H9 (cell line): ENCODE measurements at regions not wholly inside any gene's neighbourhood (a gene's known extent, or its start where the extent isn't known, plus 50 kb on each side); places are given as distances from the start of the nearest gene placed in this dataset.
A peak's percentile ranks its signal among the peaks of the same experiment; 100 is the strongest.

ENCODE experiments used
- DNase-seq: peaks from one replicate; pipeline ENCODE4 v3.0.0-alpha.2; 2017
- H2AFZ ChIP-seq: one replicate; pipeline ENCODE4 v1.6.1; 2013; ENCODE audit warnings: mild to moderate bottlenecking, low read length, control low read depth, moderate library complexity
- H2AK5ac ChIP-seq: 2 replicates; pipeline ENCODE4 v1.6.1; 2013; ENCODE audit warnings: low read length, control low read depth, mixed read lengths; ENCODE audit not compliant: insufficient read length
- H2BK120ac ChIP-seq: one replicate; pipeline ENCODE4 v1.6.1; 2013; ENCODE audit warnings: low read depth, mild to moderate bottlenecking, low read length, control low read depth, inconsistent platforms; ENCODE audit not compliant: poor library complexity, severe bottlenecking
- H2BK12ac ChIP-seq: 2 replicates; pipeline ENCODE4 v1.6.1; 2013; ENCODE audit warnings: low read length, control low read depth, mixed read lengths, low read depth; ENCODE audit not compliant: insufficient read length
- H2BK15ac ChIP-seq: 2 replicates; pipeline ENCODE4 v1.6.1; 2013; ENCODE audit warnings: low read depth, low read length, control low read depth
- H2BK20ac ChIP-seq: one replicate; pipeline ENCODE4 v1.6.1; 2013; ENCODE audit warnings: low read depth, mild to moderate bottlenecking, low read length, control low read depth, inconsistent platforms; ENCODE audit not compliant: poor library complexity, severe bottlenecking
- H2BK5ac ChIP-seq: 2 replicates; pipeline ENCODE4 v1.6.1; 2013; ENCODE audit warnings: low read length, control low read depth, mixed read lengths; ENCODE audit not compliant: insufficient read length
- H3K14ac ChIP-seq: 2 replicates; pipeline ENCODE4 v1.6.1; 2013; ENCODE audit warnings: low read length, control low read depth; ENCODE audit not compliant: insufficient read depth
- H3K18ac ChIP-seq: 2 replicates; pipeline ENCODE4 v1.6.1; 2013; ENCODE audit warnings: low read depth, mild to moderate bottlenecking, mixed read lengths, low read length, control low read depth; ENCODE audit not compliant: insufficient read length
- H3K23ac ChIP-seq: 2 replicates; pipeline ENCODE4 v1.6.1; 2013; ENCODE audit warnings: low read length, control low read depth, mixed read lengths, low read depth; ENCODE audit not compliant: insufficient read length
- H3K23me2 ChIP-seq: 2 replicates; pipeline ENCODE4 v1.6.1; 2013; ENCODE audit warnings: low read depth, mild to moderate bottlenecking, mixed read lengths, low read length, control low read depth; ENCODE audit not compliant: insufficient read length, poor library complexity, severe bottlenecking
- H3K27ac ChIP-seq: 2 replicates; pipeline ENCODE4 v1.5.1; 2013; ENCODE audit warnings: low read length, control low read depth, mixed read lengths, low read depth; ENCODE audit not compliant: insufficient read length
- H3K27me3 ChIP-seq: 2 replicates; pipeline ENCODE4 v1.6.1; 2013; ENCODE audit warnings: low read length, control low read depth, inconsistent platforms; ENCODE audit not compliant: insufficient read depth
- H3K4ac ChIP-seq: 2 replicates; pipeline ENCODE4 v1.6.1; 2013; ENCODE audit warnings: low read depth, mild to moderate bottlenecking, control low read depth, inconsistent platforms, low read length, moderate library complexity
- H3K4me1 ChIP-seq: 2 replicates; pipeline ENCODE4 v1.6.1; 2013; ENCODE audit warnings: low read length, control low read depth, inconsistent platforms; ENCODE audit not compliant: insufficient read depth
- H3K4me2 ChIP-seq: 2 replicates; pipeline ENCODE4 v1.6.1; 2013; ENCODE audit warnings: low read length, control low read depth, mixed read lengths; ENCODE audit not compliant: insufficient read length, insufficient read depth
- H3K56ac ChIP-seq: 2 replicates; pipeline ENCODE4 v1.6.1; 2013; ENCODE audit warnings: low read depth, mild to moderate bottlenecking, mixed read lengths, low read length, control low read depth; ENCODE audit not compliant: insufficient read length
- H3K79me1 ChIP-seq: 2 replicates; pipeline ENCODE4 v1.6.1; 2013; ENCODE audit warnings: low read depth, mild to moderate bottlenecking, moderate library complexity, low read length, control low read depth, inconsistent platforms; ENCODE audit not compliant: insufficient read depth, poor library complexity, severe bottlenecking
- H3K79me2 ChIP-seq: 2 replicates; pipeline ENCODE4 v1.6.1; 2013; ENCODE audit warnings: low read length, control low read depth, inconsistent platforms; ENCODE audit not compliant: insufficient read depth
- H3K9ac ChIP-seq: 2 replicates; pipeline ENCODE4 v1.6.1; 2013; ENCODE audit warnings: low read length, control low read depth, mixed read lengths; ENCODE audit not compliant: insufficient read length; ENCODE audit errors: extremely low read depth
- H3K9me3 ChIP-seq: one replicate; pipeline ENCODE4 v1.6.1; 2013; ENCODE audit warnings: low read depth, low read length, inconsistent platforms; ENCODE audit not compliant: control insufficient read depth
- H3T11ph ChIP-seq: one replicate; pipeline ENCODE4 v1.6.1; 2013; ENCODE audit warnings: mild to moderate bottlenecking, low read length, control low read depth, inconsistent platforms
- H4K20me1 ChIP-seq: one replicate; pipeline ENCODE4 v1.6.1; 2013; ENCODE audit not compliant: control insufficient read depth, insufficient read length, insufficient read depth
- H4K5ac ChIP-seq: 2 replicates; pipeline ENCODE4 v1.6.1; 2013; ENCODE audit warnings: low read depth, mild to moderate bottlenecking, mixed read lengths, low read length, control low read depth; ENCODE audit not compliant: insufficient read length
- H4K8ac ChIP-seq: replicated peaks from 2 replicates; pipeline ENCODE4 v1.6.1; 2013; ENCODE audit warnings: low read length, control low read depth, mixed read lengths, low read depth; ENCODE audit not compliant: insufficient read length
- H4K91ac ChIP-seq: 2 replicates; pipeline ENCODE4 v1.6.1; 2013; ENCODE audit warnings: low read depth, mild to moderate bottlenecking, moderate library complexity, mixed read lengths, low read length, control low read depth; ENCODE audit not compliant: insufficient read length
- H3K27ac Mint-ChIP-seq, 3 experiments: 2 replicates in 2 of 3; 3 replicates in 1 of 3; pipeline ENCODE4 v1.8.0; 2020 to 2021; ENCODE audit warnings: mixed read lengths in 3 of 3, mild to moderate bottlenecking in 1 of 3, moderate library complexity in 1 of 3
- H3K27me3 Mint-ChIP-seq: 2 replicates; pipeline ENCODE4 v1.8.0; 2021; ENCODE audit warnings: low read depth, mild to moderate bottlenecking, moderate library complexity, mixed read lengths
- H3K36me3 Mint-ChIP-seq, 3 experiments: 2 replicates in 2 of 3; 3 replicates in 1 of 3; pipeline ENCODE4 v1.8.0; 2020 to 2021; ENCODE audit warnings: low read depth in 3 of 3, mixed read lengths in 3 of 3; ENCODE audit not compliant: insufficient read depth in 1 of 3
- H3K4me1 Mint-ChIP-seq, 2 experiments: 2 replicates each; pipeline ENCODE4 v1.8.0; 2020; ENCODE audit warnings: mixed read lengths in 2 of 2
- H3K4me3 Mint-ChIP-seq, 2 experiments: 2 replicates in 1 of 2; 3 replicates in 1 of 2; pipeline ENCODE4 v1.8.0; 2020 to 2021; ENCODE audit warnings: mild to moderate bottlenecking in 2 of 2, mixed read lengths in 2 of 2, moderate library complexity in 1 of 2
- H3K9me3 Mint-ChIP-seq, 2 experiments: 2 replicates in 1 of 2; 3 replicates in 1 of 2; pipeline ENCODE4 v1.8.0; 2020; ENCODE audit warnings: mild to moderate bottlenecking in 2 of 2, mixed read lengths in 2 of 2, moderate library complexity in 1 of 2
- WGBS: extraction: QIAGEN DNeasy Blood & Tissue Kit; methylation state at CpG from one replicate; pipeline ENCODE4 v1.1.7; 2013; ENCODE audit warnings: missing lambda C conversion rate, low lambda C conversion rate, mixed read lengths; ENCODE audit not compliant: insufficient read length; ENCODE audit errors: extremely low coverage; 5-methylcytosine and 5-hydroxymethylcytosine counted together
- TF ChIP-seq, protein P1 (sequence below): fragments of 200-600 bp; sonication (generic); conservative IDR thresholded peaks from 3 replicates; pipeline ENCODE4 v1.8.0; 2021; ENCODE audit warnings: antibody characterized with exemption, mild to moderate bottlenecking

DNA sequence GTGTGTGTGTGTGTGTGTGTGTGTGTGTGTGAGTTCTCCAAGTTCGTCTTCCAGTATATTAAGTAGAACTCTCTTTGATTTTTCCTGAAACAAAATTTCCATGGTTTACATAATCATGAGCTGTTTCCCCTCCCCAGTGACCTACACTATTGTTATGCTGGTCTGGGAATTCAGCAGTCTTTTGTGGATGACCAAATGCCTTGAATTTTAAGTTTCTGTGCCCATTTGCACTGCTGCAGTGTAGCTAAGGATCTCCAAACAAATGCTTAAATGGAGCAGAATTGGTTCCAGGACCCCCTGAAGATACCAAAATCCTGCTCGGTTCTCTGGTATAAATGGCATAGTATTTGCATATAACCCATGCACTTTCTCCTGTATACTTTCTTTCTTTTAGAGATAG, 77.2 kb upstream of the SLC34A2 start:
- H3K14ac ChIP-seq, result no peak overlapping the region
- H3K4me1 Mint-ChIP-seq, result peaks cover 55 to 57% of the 10 kb centered on the region in 2 experiments
- H4K8ac ChIP-seq, result no peak overlapping the region
- H3K4me3 Mint-ChIP-seq, result peak overlapping the region; percentile 7 to 55; a peak in 3 of 5 replicates
- H2AK5ac ChIP-seq, result no peak overlapping the region
- H3K9me3 ChIP-seq, result no peaks in the 10 kb centered on the region
- H3K79me2 ChIP-seq, result no peaks in the 10 kb centered on the region
- peak overlapping the region; percentile 44 for H3K27ac ChIP-seq
- H3K23ac ChIP-seq, result no peak overlapping the region
- no peak overlapping the region for H2BK120ac ChIP-seq
- no peak overlapping the region for H3K4ac ChIP-seq
- H3K36me3 Mint-ChIP-seq, result no peaks in the 10 kb centered on the region; a peak in 1 of 7 replicates
- H4K91ac ChIP-seq, result no peak overlapping the region
- H3K79me1 ChIP-seq, result no peaks in the 10 kb centered on the region
- no CpG with 5 or more reads among the region's 2 CpGs for WGBS
- H3K27me3 ChIP-seq, result no peaks in the 10 kb centered on the region
- no peak overlapping the region for H3K56ac ChIP-seq
- H2BK20ac ChIP-seq, result no peak overlapping the region
- H3K9me3 Mint-ChIP-seq, result no peaks in the 10 kb centered on the region; a peak in 1 of 5 replicates
- no peak overlapping the region for H2BK12ac ChIP-seq
- H3K18ac ChIP-seq, result no peak overlapping the region
- H3K23me2 ChIP-seq, result no peaks in the 10 kb centered on the region
- H3K27ac Mint-ChIP-seq, result peak overlapping the region; percentile 83 to 98 (median 93)
- TF ChIP-seq, protein P1, sequence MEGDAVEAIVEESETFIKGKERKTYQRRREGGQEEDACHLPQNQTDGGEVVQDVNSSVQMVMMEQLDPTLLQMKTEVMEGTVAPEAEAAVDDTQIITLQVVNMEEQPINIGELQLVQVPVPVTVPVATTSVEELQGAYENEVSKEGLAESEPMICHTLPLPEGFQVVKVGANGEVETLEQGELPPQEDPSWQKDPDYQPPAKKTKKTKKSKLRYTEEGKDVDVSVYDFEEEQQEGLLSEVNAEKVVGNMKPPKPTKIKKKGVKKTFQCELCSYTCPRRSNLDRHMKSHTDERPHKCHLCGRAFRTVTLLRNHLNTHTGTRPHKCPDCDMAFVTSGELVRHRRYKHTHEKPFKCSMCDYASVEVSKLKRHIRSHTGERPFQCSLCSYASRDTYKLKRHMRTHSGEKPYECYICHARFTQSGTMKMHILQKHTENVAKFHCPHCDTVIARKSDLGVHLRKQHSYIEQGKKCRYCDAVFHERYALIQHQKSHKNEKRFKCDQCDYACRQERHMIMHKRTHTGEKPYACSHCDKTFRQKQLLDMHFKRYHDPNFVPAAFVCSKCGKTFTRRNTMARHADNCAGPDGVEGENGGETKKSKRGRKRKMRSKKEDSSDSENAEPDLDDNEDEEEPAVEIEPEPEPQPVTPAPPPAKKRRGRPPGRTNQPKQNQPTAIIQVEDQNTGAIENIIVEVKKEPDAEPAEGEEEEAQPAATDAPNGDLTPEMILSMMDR, result no peak
- H4K20me1 ChIP-seq, result no peaks in the 10 kb centered on the region
- no peak overlapping the region for H4K5ac ChIP-seq
- H3K27me3 Mint-ChIP-seq, result no peaks in the 10 kb centered on the region
- H2AFZ ChIP-seq, result no peak overlapping the region
- no peak overlapping the region for H3K9ac ChIP-seq
- H3K4me2 ChIP-seq, result peak overlapping the region; percentile 12
- H2BK15ac ChIP-seq, result no peak overlapping the region
- peak; percentile 46 for DNase-seq
- peaks cover 9% of the 10 kb centered on the region; the same call in 1 of the 2 replicates for H3K4me1 ChIP-seq
- no peak overlapping the region for H2BK5ac ChIP-seq
- H3T11ph ChIP-seq, result no peak overlapping the region
